ENCODE measurements at regions not wholly inside any gene's neighbourhood (a gene's known extent, or its start where the extent isn't known, plus 50 kb on each side); places are given as distances from the start of the nearest gene placed in this dataset.

GRCh38 chr2:9141706-9142460, 64.7 kb upstream of the ASAP2 start:
- Mint-ChIP-seq H3K36me3 (ENCODE audit: insufficient read depth, unreplicated experiment) (no peaks in the 10 kb centered on the region), H3K27ac (ENCODE audit: low read depth, unreplicated experiment) (no peak overlapping the region), H3K4me3 (ENCODE audit: unreplicated experiment) (no peak overlapping the region), H3K9me3 (ENCODE audit: unreplicated experiment) (no peaks in the 10 kb centered on the region), H3K4me1 (ENCODE audit: insufficient read depth, unreplicated experiment) (peaks cover 22% of the 10 kb centered on the region), H3K27me3 (ENCODE audit: insufficient read depth, unreplicated experiment) (no peaks in the 10 kb centered on the region)
- CTCF ChIA-PET = interaction anchor here (0.5 to 7.5 kb wide), 34 partner anchors 10 to 891 kb away, joined by 3 to 137 read pairs (median 3); partner anchors contain the start of genes CPSF3 and ITGB1BP1
- no peak for DNase-seq (ENCODE audit: unreplicated experiment)
- intact Hi-C loops (cut with micrococcal nuclease) = loop anchor here (1.0 to 10.0 kb wide), 5 partner anchors 191 to 413 kb away; partner anchors contain the start of genes ADAM17, CPSF3, IAH1 and ITGB1BP1
- BruUV-seq (replicated peaks) = no TSS peak
- no peak for TF ChIP-seq CTCF (IDR thresholded peaks at IDR 0.05; ENCODE audit: unreplicated experiment)
- POLR2A ChIA-PET = interaction anchor here (0.6 to 1.6 kb wide), 7 partner anchors 63 to 516 kb away, joined by 3 to 5 read pairs (median 4); no protein-coding TSS in a partner anchor

- POLR2A ChIA-PET = interaction anchor here (0.9 kb wide), 1 partner anchor 63 kb away, joined by 4 read pairs; no protein-coding TSS in a partner anchor
These were observed 65.4 kb upstream of the ASAP2 start for GRCh38 chr2:9141091-9141667.

GRCh38 chr2:9140645-9141044, 66.0 kb upstream of the ASAP2 start:
- no peaks in the 10 kb centered on the region for H3K9me3 Mint-ChIP-seq (ENCODE audit: unreplicated experiment)
- ChIA-PET POLR2A (interaction anchor here (1.6 kb wide), 1 partner anchor 267 kb away, joined by 4 read pairs; no protein-coding TSS in a partner anchor), CTCF (interaction anchor here (0.5 to 7.5 kb wide), 10 partner anchors 79 to 277 kb away, joined by 3 to 137 read pairs (median 6); no protein-coding TSS in a partner anchor)
- no peaks in the 10 kb centered on the region for H3K27me3 Mint-ChIP-seq (ENCODE audit: insufficient read depth, unreplicated experiment)
- no peak for TF ChIP-seq CTCF (IDR thresholded peaks at IDR 0.05; ENCODE audit: unreplicated experiment)
- no peak for DNase-seq (ENCODE audit: unreplicated experiment)
- H3K4me1 Mint-ChIP-seq (ENCODE audit: insufficient read depth, unreplicated experiment) = peaks cover 23% of the 10 kb centered on the region
- intact Hi-C loops (cut with micrococcal nuclease) = loop anchor here (10.0 kb wide), 1 partner anchor 414 kb away; the partner anchor contains the start of gene ADAM17
- BruUV-seq (replicated peaks) = no TSS peak
- no peak overlapping the region for H3K4me3 Mint-ChIP-seq (ENCODE audit: unreplicated experiment)
- no peaks in the 10 kb centered on the region for H3K36me3 Mint-ChIP-seq (ENCODE audit: insufficient read depth, unreplicated experiment)
- H3K27ac Mint-ChIP-seq (ENCODE audit: low read depth, unreplicated experiment) = no peak overlapping the region

More at GRCh38 chr2:9141091-9141667, 65.4 kb upstream of the ASAP2 start:
- no peaks in the 10 kb centered on the region for H3K36me3 Mint-ChIP-seq (ENCODE audit: insufficient read depth, unreplicated experiment)
- DNase-seq (ENCODE audit: unreplicated experiment) = no peak
- no peaks in the 10 kb centered on the region for H3K9me3 Mint-ChIP-seq (ENCODE audit: unreplicated experiment)
- H3K27ac Mint-ChIP-seq (ENCODE audit: low read depth, unreplicated experiment) = no peak overlapping the region
- intact Hi-C loops (cut with micrococcal nuclease) = loop anchor here (10.0 kb wide), 1 partner anchor 414 kb away; the partner anchor contains the start of gene ADAM17
- TF ChIP-seq CTCF (IDR thresholded peaks at IDR 0.05; ENCODE audit: unreplicated experiment) = no peak
- no peaks in the 10 kb centered on the region for H3K27me3 Mint-ChIP-seq (ENCODE audit: insufficient read depth, unreplicated experiment)
- no TSS peak for BruUV-seq (replicated peaks)
- peaks cover 25% of the 10 kb centered on the region for H3K4me1 Mint-ChIP-seq (ENCODE audit: insufficient read depth, unreplicated experiment)
- H3K4me3 Mint-ChIP-seq (ENCODE audit: unreplicated experiment) = no peak overlapping the region
- CTCF ChIA-PET = interaction anchor here (0.5 to 7.5 kb wide), 19 partner anchors 19 to 890 kb away, joined by 3 to 137 read pairs (median 3); no protein-coding TSS in a partner anchor

All from MCF 10A (cell line).